ENCODE measurements at regions not wholly inside any gene's neighbourhood (a gene's known extent, or its start where the extent isn't known, plus 50 kb on each side); places are given as distances from the start of the nearest gene placed in this dataset.

DNA sequence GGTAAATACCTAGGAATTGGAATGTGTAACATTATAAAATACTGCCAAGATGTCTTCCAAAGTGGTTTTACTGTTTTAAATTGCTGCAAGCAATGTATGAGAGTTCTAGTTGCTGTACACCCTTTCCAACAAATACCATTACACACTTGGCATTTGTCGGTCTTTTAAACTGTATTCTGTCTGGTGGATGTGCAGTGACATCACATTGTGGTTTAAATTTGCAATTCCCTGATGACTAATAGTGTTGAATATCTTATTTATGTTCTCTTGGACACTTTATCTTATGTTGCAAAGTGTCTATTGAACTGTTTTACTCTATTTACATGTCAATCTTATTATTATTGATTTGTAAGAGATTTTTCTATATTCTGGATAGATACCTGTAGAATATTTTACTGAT, 561.2 kb upstream of the B3GALT2 start:
- H3K27ac ChIP-seq (ENCODE audit: low read depth, low read length, poor library complexity, severe bottlenecking): no peak overlapping the region
- DNase-seq (ENCODE audit: low spot score): no peak
- H3K79me2 ChIP-seq (ENCODE audit: insufficient read depth, low read depth, low read length): no peaks in the 10 kb centered on the region
- H3K4me1 ChIP-seq (ENCODE audit: insufficient read depth, low read length, poor library complexity, severe bottlenecking): no peaks in the 10 kb centered on the region
- no peaks in the 10 kb centered on the region for H3K9me3 ChIP-seq (ENCODE audit: low read length)
- H3K4me2 ChIP-seq (ENCODE audit: low read length): no peak overlapping the region
- POLR2A ChIA-PET: interaction anchor here (0.7 kb wide), 1 partner anchor 282 kb away, joined by 3 read pairs; no protein-coding TSS in a partner anchor
- no peaks in the 10 kb centered on the region for H4K20me1 ChIP-seq (ENCODE audit: insufficient read depth, low read length)
- no peak overlapping the region for H2AFZ ChIP-seq (ENCODE audit: low read length)
- H3K36me3 ChIP-seq (ENCODE audit: insufficient read depth, low read length): no peaks in the 10 kb centered on the region
- intact Hi-C loops (cut with micrococcal nuclease; ENCODE audit: unreplicated experiment): no loop called here
- BruUV-seq (replicated peaks): no TSS peak
- no peaks in the 10 kb centered on the region for H3K9me2 ChIP-seq (ENCODE audit: insufficient read depth, low read length)
- no peak overlapping the region for H3K4me3 ChIP-seq (ENCODE audit: low read depth, low read length, poor library complexity, severe bottlenecking)
- TF ChIP-seq, protein P1, sequence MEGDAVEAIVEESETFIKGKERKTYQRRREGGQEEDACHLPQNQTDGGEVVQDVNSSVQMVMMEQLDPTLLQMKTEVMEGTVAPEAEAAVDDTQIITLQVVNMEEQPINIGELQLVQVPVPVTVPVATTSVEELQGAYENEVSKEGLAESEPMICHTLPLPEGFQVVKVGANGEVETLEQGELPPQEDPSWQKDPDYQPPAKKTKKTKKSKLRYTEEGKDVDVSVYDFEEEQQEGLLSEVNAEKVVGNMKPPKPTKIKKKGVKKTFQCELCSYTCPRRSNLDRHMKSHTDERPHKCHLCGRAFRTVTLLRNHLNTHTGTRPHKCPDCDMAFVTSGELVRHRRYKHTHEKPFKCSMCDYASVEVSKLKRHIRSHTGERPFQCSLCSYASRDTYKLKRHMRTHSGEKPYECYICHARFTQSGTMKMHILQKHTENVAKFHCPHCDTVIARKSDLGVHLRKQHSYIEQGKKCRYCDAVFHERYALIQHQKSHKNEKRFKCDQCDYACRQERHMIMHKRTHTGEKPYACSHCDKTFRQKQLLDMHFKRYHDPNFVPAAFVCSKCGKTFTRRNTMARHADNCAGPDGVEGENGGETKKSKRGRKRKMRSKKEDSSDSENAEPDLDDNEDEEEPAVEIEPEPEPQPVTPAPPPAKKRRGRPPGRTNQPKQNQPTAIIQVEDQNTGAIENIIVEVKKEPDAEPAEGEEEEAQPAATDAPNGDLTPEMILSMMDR (conservative IDR thresholded peaks at IDR 0.05; ENCODE audit: low read length): no peak
- no peak for TF ChIP-seq EZH2phosphoT487 (IDR thresholded peaks at IDR 0.05; ENCODE audit: borderline replicate concordance, low read depth, low read length)
- CTCF ChIA-PET (ENCODE audit: unreplicated experiment): no interaction called here

DNA sequence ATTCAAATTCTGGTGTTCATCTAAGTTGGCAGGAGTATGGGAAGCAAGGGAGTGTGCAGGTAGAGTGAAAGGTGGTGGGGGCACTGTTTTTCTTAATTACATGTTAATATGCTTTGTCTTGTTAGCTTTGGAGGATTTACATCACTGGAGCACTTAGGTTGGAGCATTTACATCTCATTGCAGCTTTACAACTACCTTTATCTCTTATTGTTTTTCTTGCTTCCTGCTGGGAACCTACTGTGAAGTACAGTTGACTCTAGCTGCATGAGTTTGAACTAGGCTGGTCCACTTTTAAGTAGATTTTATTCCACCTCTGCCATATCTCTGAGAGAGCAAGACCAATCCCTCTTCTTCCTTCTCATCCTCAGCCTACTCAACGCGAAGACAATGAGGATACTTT, 554.8 kb upstream of the B3GALT2 start:
- POLR2A ChIA-PET: interaction anchor here (0.6 to 1.1 kb wide), 3 partner anchors 15 to 59 kb away, joined by 3 read pairs; no protein-coding TSS in a partner anchor

DNA sequence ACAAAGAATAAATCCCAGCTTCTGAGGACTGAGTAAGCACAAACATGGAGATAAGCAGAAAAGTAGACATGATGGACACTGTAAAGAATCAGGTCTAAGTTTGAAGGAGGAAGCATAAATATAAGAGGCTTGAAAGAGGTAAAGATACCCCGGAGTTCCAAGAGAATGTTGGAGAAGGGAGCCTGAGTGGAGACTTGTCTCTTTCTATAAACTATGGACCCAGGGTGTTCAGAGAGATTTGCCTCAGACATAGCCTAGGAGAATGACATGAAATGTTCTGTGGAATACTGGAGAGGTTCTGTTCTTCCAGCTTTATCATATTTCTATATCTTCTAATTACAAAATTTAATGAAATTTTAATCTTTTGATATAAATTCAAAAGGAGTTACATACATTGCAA, 554.3 kb upstream of the B3GALT2 start:
- Histone ChIP-seq H3K4me2 (ENCODE audit: low read length) (no peak overlapping the region), H3K4me1 (ENCODE audit: insufficient read depth, low read length, poor library complexity, severe bottlenecking) (no peaks in the 10 kb centered on the region), H2AFZ (ENCODE audit: low read length) (no peak overlapping the region), H3K9me3 (ENCODE audit: low read length) (no peaks in the 10 kb centered on the region), H3K36me3 (ENCODE audit: insufficient read depth, low read length) (no peaks in the 10 kb centered on the region), H3K27ac (ENCODE audit: low read depth, low read length, poor library complexity, severe bottlenecking) (no peak overlapping the region), H3K9me2 (ENCODE audit: insufficient read depth, low read length) (no peaks in the 10 kb centered on the region), H4K20me1 (ENCODE audit: insufficient read depth, low read length) (no peaks in the 10 kb centered on the region), H3K4me3 (ENCODE audit: low read depth, low read length, poor library complexity, severe bottlenecking) (no peak overlapping the region), H3K79me2 (ENCODE audit: insufficient read depth, low read depth, low read length) (no peaks in the 10 kb centered on the region)
- POLR2A ChIA-PET: interaction anchor here (0.6 kb wide), 1 partner anchor 1078 kb away, joined by 3 read pairs; no protein-coding TSS in a partner anchor
- intact Hi-C loops (cut with micrococcal nuclease; ENCODE audit: unreplicated experiment): no loop called here
- BruUV-seq (replicated peaks): no TSS peak
- TF ChIP-seq, protein P1 (conservative IDR thresholded peaks at IDR 0.05; ENCODE audit: low read length): no peak
- CTCF ChIA-PET (ENCODE audit: unreplicated experiment): no interaction called here
- no peak for DNase-seq (ENCODE audit: low spot score)

More for the DNA sequence above, 554.8 kb upstream of the B3GALT2 start:
- Histone ChIP-seq H3K4me2 (ENCODE audit: low read length) (no peak overlapping the region), H3K79me2 (ENCODE audit: insufficient read depth, low read depth, low read length) (no peaks in the 10 kb centered on the region), H3K4me1 (ENCODE audit: insufficient read depth, low read length, poor library complexity, severe bottlenecking) (no peaks in the 10 kb centered on the region), H3K9me3 (ENCODE audit: low read length) (no peaks in the 10 kb centered on the region), H4K20me1 (ENCODE audit: insufficient read depth, low read length) (no peaks in the 10 kb centered on the region), H3K9me2 (ENCODE audit: insufficient read depth, low read length) (no peaks in the 10 kb centered on the region), H3K4me3 (ENCODE audit: low read depth, low read length, poor library complexity, severe bottlenecking) (no peak overlapping the region), H2AFZ (ENCODE audit: low read length) (no peak overlapping the region), H3K36me3 (ENCODE audit: insufficient read depth, low read length) (no peaks in the 10 kb centered on the region), H3K27ac (ENCODE audit: low read depth, low read length, poor library complexity, severe bottlenecking) (no peak overlapping the region)
- CTCF ChIA-PET (ENCODE audit: unreplicated experiment): no interaction called here
- TF ChIP-seq, protein P1 (conservative IDR thresholded peaks at IDR 0.05; ENCODE audit: low read length): no peak
- TF ChIP-seq EZH2phosphoT487 (IDR thresholded peaks at IDR 0.05; ENCODE audit: borderline replicate concordance, low read depth, low read length): no peak
- DNase-seq (ENCODE audit: low spot score): no peak
- intact Hi-C loops (cut with micrococcal nuclease; ENCODE audit: unreplicated experiment): no loop called here
- no TSS peak for BruUV-seq (replicated peaks)
